IMR-90 (cell line): ENCODE measurements at regions not wholly inside any gene's neighbourhood (a gene's known extent, or its start where the extent isn't known, plus 50 kb on each side); places are given as distances from the start of the nearest gene placed in this dataset.

ENCODE experiments used
- CTCF ChIP-seq: conservative IDR thresholded peaks from 2 replicates; pipeline ENCODE4 v1.5.1; 2012; ENCODE audit warnings: mild to moderate bottlenecking, low read depth, low read length, improper control_type of control experiment
- MAZ ChIP-seq: IDR thresholded peaks from 2 replicates; pipeline ENCODE4 v1.6.1; 2012; ENCODE audit warnings: low read depth, mild to moderate bottlenecking, low read length, improper control_type of control experiment, moderate library complexity, borderline replicate concordance

- no peak for TF ChIP-seq MAZ
- TF ChIP-seq CTCF: no peak
These were observed 142.6 kb downstream of the MED10 start for GRCh38 chr5:6235726-6236125.
